Endothelial cell of umbilical vein (primary cell): ENCODE measurements at regions not wholly inside any gene's neighbourhood (a gene's known extent, or its start where the extent isn't known, plus 50 kb on each side); places are given as distances from the start of the nearest gene placed in this dataset.

Experiments used
- BruUV-seq: library from RNA; stranded (reverse); fragments of 400-500 nt; replicated peaks from 2 replicates; lab custom pipeline; 2021; lab: Mats Ljungman, UMichigan
- CTCF ChIA-PET: fragments of 300-600, 350-600 bp; sonication (Branson Sonifier 250); formaldehyde crosslinking; loops from one replicate; lab custom pipeline; 2021; ENCODE audit warnings: antibody characterized with exemption, inconsistent platforms; lab: Charles Lee
- POLR2A ChIA-PET: fragments of 300-600, 350-600 bp; sonication (Branson Sonifier 250); formaldehyde crosslinking; loops from one replicate; lab custom pipeline; 2021; ENCODE audit warnings: antibody characterized with exemption, inconsistent platforms; lab: Charles Lee
- DNase-seq: peaks from one replicate; pipeline ENCODE4 v3.0.0-alpha.2; 2011; ENCODE audit warnings: low read depth, low spot score
- FAIRE-seq: peaks from 2 replicates; lab custom pipeline; 2011; peaks lifted over from hg19 to GRCh38; lab: Jason Lieb, UNC
- H2AFZ ChIP-seq: 2 replicates; pipeline ENCODE4 v1.6.0; 2012; ENCODE audit warnings: low read depth, low read length, control low read depth, inconsistent platforms
- H3K27ac ChIP-seq: 2 replicates; pipeline ENCODE4 v1.5.1; 2011; ENCODE audit warnings: low read depth, mild to moderate bottlenecking, control low read depth, low read length, moderate library complexity; ENCODE audit not compliant: insufficient read depth
- H3K27me3 ChIP-seq, 2 experiments: 2 replicates each; pipeline versions ENCODE4 v1.6.0 to v1.6.1; 2011; ENCODE audit warnings: low read length in 2 of 2, mixed read lengths in 1 of 2; ENCODE audit not compliant: control insufficient read depth in 2 of 2, insufficient read depth in 2 of 2
- H3K36me3 ChIP-seq, 2 experiments: 2 replicates in 1 of 2; 3 replicates in 1 of 2; pipeline ENCODE4 v1.5.1; 2011; ENCODE audit warnings: low read length in 2 of 2, mild to moderate bottlenecking in 1 of 2, moderate library complexity in 1 of 2; ENCODE audit not compliant: control insufficient read depth in 2 of 2, insufficient read depth in 2 of 2; ENCODE audit errors: extremely low read depth in 1 of 2
- H3K4me1 ChIP-seq: 3 replicates; pipeline ENCODE4 v1.5.1; 2011; ENCODE audit warnings: mild to moderate bottlenecking, low read length; ENCODE audit not compliant: control insufficient read depth, insufficient read depth; ENCODE audit errors: extremely low read depth
- H3K4me2 ChIP-seq: 2 replicates; pipeline ENCODE4 v1.6.1; 2011; ENCODE audit warnings: low read length, control low read depth, mixed read lengths; ENCODE audit not compliant: insufficient read depth
- H3K4me3 ChIP-seq, 3 experiments: fragments of 200-600 bp in 1 of 3; sonication (generic), shearing (Covaris generic) in 1 of 3; replicated peaks in 1 of 3; 2 replicates each; pipeline ENCODE4 v1.5.1; 2011 to 2016; ENCODE audit warnings: control low read depth in 3 of 3, low read length in 3 of 3, mild to moderate bottlenecking in 2 of 3, inconsistent platforms in 1 of 3, low read depth in 1 of 3, moderate library complexity in 1 of 3; ENCODE audit not compliant: insufficient read depth in 1 of 3
- H3K79me2 ChIP-seq: 2 replicates; pipeline ENCODE4 v1.6.0; 2012; ENCODE audit warnings: low read length, inconsistent platforms; ENCODE audit not compliant: control insufficient read depth, insufficient read depth
- H3K9ac ChIP-seq: replicated peaks from 2 replicates; pipeline ENCODE3; 2011; ENCODE audit warnings: low read length, control low read depth; ENCODE audit not compliant: insufficient read depth; ENCODE audit errors: extremely low read depth
- H3K9me1 ChIP-seq: replicated peaks from 3 replicates; pipeline ENCODE4 v1.6.0; 2011; ENCODE audit warnings: mild to moderate bottlenecking, low read length; ENCODE audit not compliant: control insufficient read depth, insufficient read depth; ENCODE audit errors: extremely low read depth
- H3K9me3 ChIP-seq: replicated peaks from 2 replicates; pipeline ENCODE4 v1.5.1; 2012; ENCODE audit warnings: low read length, inconsistent platforms; ENCODE audit not compliant: control insufficient read depth, insufficient read depth
- H4K20me1 ChIP-seq: replicated peaks from 2 replicates; pipeline ENCODE3; 2011; ENCODE audit warnings: mild to moderate bottlenecking, low read length; ENCODE audit not compliant: control insufficient read depth, insufficient read depth; ENCODE audit errors: extremely low read depth
- CTCF ChIP-seq, 2 donors: IDR thresholded peaks; 1 replicate in 1 of 2; 2 replicates in 1 of 2; pipeline ENCODE4 v1.5.1; 2011; ENCODE audit warnings: low read length in 2 of 2, mild to moderate bottlenecking in 2 of 2, moderate library complexity in 2 of 2, control low read depth in 1 of 2, inconsistent platforms in 1 of 2, low read depth in 1 of 2; ENCODE audit not compliant: insufficient read depth in 1 of 2; ENCODE audit errors: extremely low read depth in 1 of 2
- FOS ChIP-seq: IDR thresholded peaks from 2 replicates; pipeline ENCODE4 v1.6.1; 2011; ENCODE audit warnings: mild to moderate bottlenecking, low read length, moderate library complexity, borderline replicate concordance; ENCODE audit not compliant: insufficient read depth
- JUN ChIP-seq: IDR thresholded peaks from 2 replicates; pipeline ENCODE4 v1.6.1; 2011; ENCODE audit warnings: borderline replicate concordance, low read depth; ENCODE audit not compliant: insufficient read length, insufficient read depth
- MAX ChIP-seq: IDR thresholded peaks from 2 replicates; pipeline ENCODE4 v1.6.1; 2011; ENCODE audit not compliant: insufficient read depth, insufficient read length
- POLR2AphosphoS5 ChIP-seq: IDR thresholded peaks from 2 replicates; pipeline ENCODE4 v1.6.1; 2012; ENCODE audit warnings: low read depth, mild to moderate bottlenecking, control low read depth, low read length, moderate library complexity; ENCODE audit not compliant: insufficient read depth
- dilution Hi-C: fragments of 300-500 bp; cut with MboI; formaldehyde crosslinking; loops from one replicate; pipeline ENCODE4 v1.15.0; 2019; ENCODE audit warnings: low sequenced_read_pairs; ENCODE audit not compliant: extremely low pct_ligation_motif_present
- intact Hi-C: fragments of 100-400 bp; cut with micrococcal nuclease; formaldehyde crosslinking; loops from one replicate; pipeline ENCODE4 v1.10.0; 2022

GRCh38 chr12:132432721-132433577 lies 57.0 kb upstream of the FBRSL1 start:
- H3K9ac ChIP-seq = no peak overlapping the region
- no peaks in the 10 kb centered on the region for H3K9me1 ChIP-seq
- DNase-seq (no peak), FAIRE-seq (no peak)
- no peak overlapping the region for H3K27ac ChIP-seq
- no peak for TF ChIP-seq POLR2AphosphoS5
- TF ChIP-seq MAX = no peak
- no peak for TF ChIP-seq FOS
- CTCF ChIA-PET = interaction anchor here (1.6 kb wide), 1 partner anchor 90 kb away, joined by 5 read pairs; no protein-coding TSS in a partner anchor
- H3K9me3 ChIP-seq = no peaks in the 10 kb centered on the region
- POLR2A ChIA-PET = no interaction called here
- intact Hi-C loops = no loop called here
- dilution Hi-C loops = no loop called here
- no peak overlapping the region for H3K4me3 ChIP-seq
- H3K79me2 ChIP-seq = no peaks in the 10 kb centered on the region
- no peaks in the 10 kb centered on the region for H3K36me3 ChIP-seq
- no peaks in the 10 kb centered on the region for H4K20me1 ChIP-seq
- no peak overlapping the region for H3K4me2 ChIP-seq
- no peak overlapping the region for H2AFZ ChIP-seq
- no peaks in the 10 kb centered on the region for H3K4me1 ChIP-seq
- H3K27me3 ChIP-seq = no peaks in the 10 kb centered on the region
- BruUV-seq = no TSS peak

GRCh38 chr12:132432126-132432705 lies 57.7 kb upstream of the FBRSL1 start:
- H3K4me3 ChIP-seq = no peak overlapping the region
- no peaks in the 10 kb centered on the region for H4K20me1 ChIP-seq
- FAIRE-seq (no peak), DNase-seq (no peak)
- no TSS peak for BruUV-seq
- H2AFZ ChIP-seq = no peak overlapping the region
- TF ChIP-seq JUN (no peak), CTCF (IDR thresholded peaks at IDR 0.05; ENCODE audit: extremely low read depth in 1 of 2, insufficient read depth in 1 of 2, low read depth in 1 of 2, low read length in 2 of 2) (no peak)
- ChIA-PET POLR2A (no interaction called here), CTCF (interaction anchor here (1.6 kb wide), 1 partner anchor 91 kb away, joined by 5 read pairs; no protein-coding TSS in a partner anchor)
- no peaks in the 10 kb centered on the region for H3K79me2 ChIP-seq
- no peak overlapping the region for H3K27ac ChIP-seq
- H3K36me3 ChIP-seq = no peaks in the 10 kb centered on the region
- H3K4me2 ChIP-seq = no peak overlapping the region
- dilution Hi-C loops (no loop called here), intact Hi-C loops (no loop called here)
- no peaks in the 10 kb centered on the region for H3K4me1 ChIP-seq
- no peaks in the 10 kb centered on the region for H3K9me1 ChIP-seq
- no peak overlapping the region for H3K9ac ChIP-seq
- peaks cover 0 to 1% of the 10 kb centered on the region in 2 experiments for H3K27me3 ChIP-seq
- H3K9me3 ChIP-seq = no peaks in the 10 kb centered on the region
